HK-2 (cell line): ENCODE measurements at regions not wholly inside any gene's neighbourhood (a gene's known extent, or its start where the extent isn't known, plus 50 kb on each side); places are given as distances from the start of the nearest gene placed in this dataset.

Experiments
- DNase-seq: peaks from one replicate; pipeline ENCODE4 v3.0.0-alpha.2; 2018; ENCODE audit not compliant: unreplicated experiment

DNA sequence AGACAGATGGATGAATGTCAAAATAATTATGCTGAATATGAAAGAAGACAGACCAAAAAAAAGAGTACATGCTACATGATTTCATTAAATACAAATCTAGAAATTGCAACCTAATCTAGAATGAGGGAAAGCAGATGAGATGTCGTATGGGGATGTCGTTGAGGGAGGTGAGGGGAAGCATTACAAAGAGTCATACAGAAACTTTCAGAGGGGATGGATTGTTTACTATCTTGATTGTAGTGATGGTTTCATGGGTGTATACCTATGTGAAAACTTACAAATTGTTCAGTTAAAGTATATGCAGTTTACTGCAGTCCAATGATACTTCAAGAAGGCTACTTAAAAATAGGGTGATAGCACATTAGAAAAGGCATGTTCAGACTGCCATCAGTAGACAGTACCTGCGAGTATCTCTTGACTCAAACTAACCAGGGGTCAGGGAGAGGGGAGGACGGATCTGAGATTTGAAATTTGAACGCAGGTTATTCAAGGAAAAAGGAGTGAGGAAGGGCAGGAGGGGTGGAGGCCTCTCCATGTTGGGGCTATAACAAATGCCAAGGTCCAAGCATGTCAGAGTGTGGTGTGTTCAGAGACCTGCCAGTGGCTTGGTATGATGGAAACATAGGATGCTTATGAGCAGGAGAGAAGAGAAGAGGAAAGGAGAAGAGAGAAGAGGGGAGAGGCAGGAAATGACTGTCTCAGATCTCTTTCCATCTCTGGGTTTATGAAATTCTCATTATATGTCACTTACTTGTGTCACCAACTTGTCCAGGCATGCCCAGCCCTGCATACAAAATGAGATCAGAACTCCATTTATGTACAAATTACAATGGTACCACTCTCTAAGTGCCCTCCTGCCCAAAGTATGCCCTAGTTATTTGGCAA lies 257.3 kb upstream of the CXCR4 start:
- no peak for DNase-seq

DNA sequence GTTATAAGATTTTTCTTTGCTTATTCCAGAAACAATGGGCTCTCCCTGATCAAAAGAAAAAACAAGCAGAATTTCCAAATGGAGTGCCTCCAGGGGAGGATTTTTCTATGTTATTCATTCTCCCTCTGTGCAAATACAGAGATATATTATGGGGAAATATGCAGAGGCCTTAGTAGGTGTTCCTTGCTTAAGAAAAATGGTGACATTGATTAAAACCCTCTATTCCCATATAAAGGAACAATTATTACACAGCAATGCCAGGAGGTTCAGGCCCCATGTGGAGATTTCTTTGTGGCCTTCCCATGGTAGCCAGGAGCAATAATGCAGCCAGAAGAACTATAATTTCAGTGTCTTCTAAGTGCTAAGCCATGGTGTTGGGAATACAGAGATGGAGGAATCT lies 255.9 kb upstream of the CXCR4 start:
- no peak for DNase-seq

DNA sequence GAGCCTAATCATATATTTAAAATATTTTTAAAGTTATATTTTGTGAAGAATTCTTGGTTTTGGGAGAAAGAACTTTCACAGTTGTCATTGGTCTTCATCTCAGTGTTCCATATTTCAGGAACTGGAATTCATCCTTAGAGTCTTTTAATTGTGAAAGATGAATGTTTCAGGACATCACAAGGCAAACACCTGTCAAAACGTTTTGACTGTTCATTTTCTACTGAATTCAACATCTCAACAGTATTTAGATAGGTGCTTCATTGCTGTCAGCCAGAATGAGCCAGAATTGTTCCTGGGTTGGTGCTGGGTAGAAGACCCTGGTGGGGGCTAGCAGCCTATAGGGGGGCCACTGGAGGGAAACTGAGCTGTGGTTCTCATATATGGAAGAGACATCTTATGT lies 255.1 kb upstream of the CXCR4 start:
- DNase-seq: no peak

DNA sequence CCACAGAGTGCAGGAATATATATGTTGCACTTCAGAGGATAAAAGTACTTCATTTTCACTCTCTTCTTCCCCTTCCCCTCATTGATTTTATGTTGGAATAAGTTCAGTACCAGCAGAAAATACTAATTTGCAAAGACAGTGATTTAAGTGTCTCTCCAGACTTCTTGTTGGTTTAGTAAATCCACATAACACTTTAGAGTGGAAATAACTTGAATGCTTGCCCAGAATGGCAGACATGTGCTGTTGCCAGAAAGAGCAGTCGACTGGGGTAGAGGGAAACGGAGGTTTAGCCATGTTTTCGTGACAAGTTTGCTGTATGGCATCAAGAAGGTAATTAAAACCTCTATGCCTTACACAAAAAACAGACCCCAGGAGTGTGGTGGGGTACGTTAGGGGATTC lies 246.0 kb upstream of the CXCR4 start:
- DNase-seq: no peak

DNA sequence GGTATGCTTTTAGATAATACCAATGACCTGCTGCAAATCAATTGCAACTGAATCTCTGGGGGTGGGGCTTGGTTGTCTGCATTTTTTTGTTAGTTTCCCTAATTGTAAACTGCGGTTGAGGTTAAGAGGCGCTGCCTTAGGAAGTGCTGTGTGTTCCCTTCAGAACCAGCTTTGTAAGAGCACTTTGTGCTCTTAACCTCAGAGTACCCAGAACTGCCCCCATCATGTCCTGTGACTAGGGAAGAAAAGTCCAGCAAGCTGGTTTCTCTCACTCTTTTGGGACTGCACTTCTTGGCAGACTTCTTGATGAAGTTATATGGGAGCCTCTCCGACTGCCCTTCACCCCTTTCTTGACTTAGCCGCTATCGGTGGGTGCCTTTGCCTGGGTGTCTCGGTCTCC lies 245.5 kb upstream of the CXCR4 start:
- no peak for DNase-seq

DNA sequence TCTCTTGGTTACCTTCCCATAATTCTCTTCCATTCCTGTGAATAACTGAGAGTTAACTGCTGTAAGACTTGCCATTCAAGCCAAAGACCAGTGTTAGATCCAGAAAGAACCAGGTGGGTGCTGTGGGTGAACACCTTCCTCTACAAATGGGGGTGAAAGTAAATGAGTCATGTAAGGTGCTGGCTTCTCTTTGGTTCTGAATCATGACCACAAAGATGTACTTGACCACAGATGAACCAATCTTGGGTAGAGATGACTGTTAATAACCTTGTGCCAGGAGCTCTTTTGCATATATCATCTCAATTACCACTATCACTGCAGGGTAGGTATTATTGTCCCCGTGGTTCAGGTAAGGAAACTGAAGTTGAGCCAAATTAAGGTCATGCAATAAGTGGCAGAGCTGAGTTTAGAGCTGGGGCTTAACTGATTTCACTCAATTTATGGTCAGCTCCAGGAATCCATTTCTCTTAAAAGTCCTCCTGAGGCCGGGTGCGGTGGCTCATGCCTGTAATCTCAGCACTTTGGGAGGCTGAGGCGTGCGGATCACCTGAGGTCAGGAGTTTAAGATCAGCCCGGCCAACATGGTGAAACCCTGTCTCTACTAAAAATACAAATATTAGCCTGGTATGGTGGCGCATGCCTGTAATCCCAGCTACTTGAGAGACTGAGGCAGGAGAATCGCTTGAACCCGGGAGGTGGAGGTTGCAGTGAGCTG lies 244.9 kb upstream of the CXCR4 start:
- DNase-seq: no peak

DNA sequence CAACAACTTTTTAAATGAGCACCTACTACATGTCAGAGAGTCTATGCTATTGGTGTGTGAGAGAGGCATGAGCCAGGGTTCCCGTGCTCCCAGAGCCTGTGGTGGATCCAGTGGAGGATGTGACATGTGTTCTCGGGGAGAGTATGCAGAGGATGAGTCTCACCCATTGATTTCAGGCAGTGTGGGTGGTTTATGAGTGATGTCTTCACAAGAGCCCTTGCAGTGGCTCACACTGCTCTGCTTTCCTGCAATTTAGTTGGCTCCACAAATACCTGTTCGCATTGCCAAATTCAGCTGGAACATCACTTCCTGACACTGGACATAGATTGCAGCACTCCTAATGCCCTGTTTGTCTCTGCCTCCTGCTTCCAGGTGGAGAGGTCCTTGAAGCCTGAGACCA lies 243.6 kb upstream of the CXCR4 start:
- no peak for DNase-seq

DNA sequence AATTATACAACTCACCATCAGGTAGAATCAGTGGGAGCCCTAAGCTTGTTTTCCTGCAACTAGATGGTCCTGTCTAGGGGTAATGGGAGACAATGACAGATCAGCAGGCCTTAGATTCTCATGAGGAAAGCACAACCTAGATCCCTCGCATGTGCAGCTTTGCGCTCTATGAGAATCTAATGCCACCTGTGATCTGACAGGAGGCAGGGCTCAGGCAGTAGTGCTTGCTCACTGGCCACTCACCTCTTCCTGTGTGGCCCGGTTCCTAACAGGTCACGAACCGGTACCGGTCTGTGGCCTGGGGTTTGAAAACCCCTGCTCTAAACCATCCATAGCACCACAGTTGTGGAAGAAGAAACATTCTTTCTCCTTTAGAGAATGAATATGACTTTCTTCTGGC lies 242.8 kb upstream of the CXCR4 start:
- DNase-seq: no peak

DNA sequence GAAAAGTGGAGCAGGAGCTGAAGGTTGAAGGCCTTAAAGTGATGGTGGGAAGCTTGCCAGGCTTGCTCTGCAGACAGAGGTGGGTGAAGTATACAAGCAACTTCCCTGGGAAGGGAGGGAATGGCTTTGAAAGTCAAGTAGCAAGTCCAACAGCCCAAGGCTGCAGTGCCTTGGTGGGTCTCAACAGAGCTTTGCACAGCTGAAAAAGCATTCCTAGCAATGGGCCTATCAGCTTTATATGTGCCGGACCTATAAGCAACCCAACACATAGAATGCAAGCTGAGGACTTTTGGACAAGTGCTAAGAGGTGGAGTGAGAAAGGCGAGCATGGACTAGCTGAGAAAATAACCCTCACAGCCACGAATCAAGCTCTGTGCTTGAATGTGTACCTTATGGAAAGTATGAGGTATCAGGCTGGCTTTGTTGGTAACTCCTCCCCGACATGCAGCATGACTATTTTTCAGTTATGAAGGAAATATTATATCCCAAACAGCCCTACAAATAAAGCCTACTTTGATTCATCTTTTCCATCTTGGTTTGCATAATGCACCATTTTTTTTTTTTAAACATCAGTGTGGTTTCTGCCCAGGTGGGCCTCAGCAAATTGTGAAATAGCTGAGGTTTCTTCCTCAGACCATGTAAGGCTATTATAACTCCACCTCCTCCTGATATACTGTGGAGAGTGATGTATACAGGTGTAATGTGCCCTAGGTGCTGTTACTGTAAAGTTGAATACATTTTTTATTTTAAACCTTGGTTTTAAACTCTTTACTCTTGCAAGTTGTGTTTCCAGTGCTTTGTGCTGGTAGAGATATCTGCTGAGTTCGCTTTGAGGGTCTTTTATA lies 241.4 kb upstream of the CXCR4 start:
- DNase-seq: no peak

DNA sequence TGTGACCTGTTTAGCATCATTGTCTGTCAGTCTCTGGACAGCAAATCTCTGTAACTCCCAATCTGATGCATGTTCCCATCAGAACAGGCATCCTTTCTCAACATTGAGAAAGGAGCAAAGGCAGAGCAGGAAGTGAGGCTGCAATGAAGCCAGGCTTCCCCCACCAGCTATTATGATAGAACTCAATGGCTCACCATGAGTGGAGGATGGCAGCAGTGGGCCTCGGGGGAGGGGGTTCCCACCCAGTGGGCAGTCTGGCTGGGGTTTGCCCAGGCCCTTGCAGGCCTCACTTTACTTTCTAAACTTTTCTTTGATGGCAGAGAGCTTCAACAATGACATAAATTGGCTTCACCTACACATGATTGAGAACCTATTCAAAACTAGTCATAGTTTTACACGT lies 240.6 kb upstream of the CXCR4 start:
- DNase-seq: no peak

DNA sequence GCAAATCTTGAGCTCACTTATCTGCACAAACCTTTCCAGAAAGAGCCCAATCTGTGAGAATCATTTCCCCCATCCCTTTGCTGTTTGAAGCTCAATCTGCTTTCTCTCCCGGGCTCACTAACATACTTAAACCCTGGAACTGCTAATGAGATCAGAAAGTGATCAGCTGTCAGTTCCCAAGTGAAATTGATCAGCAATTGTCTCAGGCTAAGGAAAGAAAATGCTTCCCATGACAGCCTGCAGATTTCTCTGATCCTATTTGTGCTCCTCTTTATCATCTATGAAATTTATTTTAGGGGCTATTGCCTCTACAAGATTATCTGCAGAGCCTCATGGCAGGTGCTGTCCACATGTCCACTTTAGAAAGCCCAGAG lies 239.0 kb upstream of the CXCR4 start:
- DNase-seq: no peak

DNA sequence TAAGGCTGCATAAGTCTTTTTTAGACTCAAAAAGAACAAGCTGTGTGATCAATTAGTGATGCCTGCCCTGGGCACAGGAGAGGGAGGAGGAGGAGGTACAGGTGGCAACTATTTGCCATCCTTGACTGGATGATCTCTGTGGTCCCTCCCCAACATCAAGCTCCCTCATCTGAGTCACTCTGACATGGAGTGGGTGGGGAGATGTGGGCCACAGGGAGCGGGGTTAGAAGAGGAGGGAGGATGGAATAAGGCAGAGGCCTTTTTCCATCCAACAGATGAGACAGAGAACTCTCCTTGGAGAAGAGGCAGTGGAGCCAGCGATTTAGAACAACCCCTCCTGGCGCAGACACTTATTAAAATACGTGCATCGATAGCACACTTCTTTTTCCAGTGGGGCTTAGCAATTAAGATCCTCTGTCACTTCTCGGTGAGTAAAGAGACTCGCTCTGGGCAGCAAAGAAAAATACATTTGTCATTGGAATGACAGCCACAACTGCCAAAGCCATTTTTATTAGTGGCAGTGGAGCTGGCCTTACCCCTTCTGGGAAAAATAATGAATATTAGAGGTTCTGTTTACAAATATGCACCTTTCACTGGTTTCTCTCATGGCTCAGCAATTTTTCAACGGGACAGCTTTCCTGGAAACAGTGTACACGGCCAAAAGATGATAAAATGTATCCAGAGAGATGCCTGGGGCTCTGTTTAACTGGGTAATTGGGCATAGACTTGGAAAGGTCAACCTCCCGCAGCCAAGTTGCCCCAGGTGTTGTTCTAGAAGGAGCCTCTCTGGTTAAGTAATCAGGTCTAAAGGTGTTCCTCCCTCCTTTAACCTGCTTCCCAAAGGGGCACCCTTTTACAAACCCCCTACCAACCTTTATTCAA lies 238.4 kb upstream of the CXCR4 start:
- DNase-seq: no peak

DNA sequence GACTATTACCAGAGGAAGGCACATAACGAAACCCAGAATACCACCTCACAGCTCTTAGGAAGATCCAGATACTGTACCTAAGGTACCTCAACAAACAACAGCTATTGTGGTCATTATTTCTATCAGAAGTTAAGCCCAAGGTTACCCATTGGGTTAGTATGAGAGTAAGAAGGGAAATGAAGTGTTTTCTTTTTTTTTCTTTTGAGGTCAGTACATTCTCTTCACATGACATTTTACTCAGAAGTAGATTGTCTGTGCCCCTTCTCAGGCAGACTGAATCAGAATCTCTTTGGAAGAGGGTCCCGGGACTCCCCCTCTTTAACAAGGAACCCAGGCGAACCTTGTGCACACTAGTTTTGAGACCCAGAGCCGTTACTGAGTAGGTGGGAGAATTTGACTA lies 233.7 kb upstream of the CXCR4 start:
- no peak for DNase-seq

DNA sequence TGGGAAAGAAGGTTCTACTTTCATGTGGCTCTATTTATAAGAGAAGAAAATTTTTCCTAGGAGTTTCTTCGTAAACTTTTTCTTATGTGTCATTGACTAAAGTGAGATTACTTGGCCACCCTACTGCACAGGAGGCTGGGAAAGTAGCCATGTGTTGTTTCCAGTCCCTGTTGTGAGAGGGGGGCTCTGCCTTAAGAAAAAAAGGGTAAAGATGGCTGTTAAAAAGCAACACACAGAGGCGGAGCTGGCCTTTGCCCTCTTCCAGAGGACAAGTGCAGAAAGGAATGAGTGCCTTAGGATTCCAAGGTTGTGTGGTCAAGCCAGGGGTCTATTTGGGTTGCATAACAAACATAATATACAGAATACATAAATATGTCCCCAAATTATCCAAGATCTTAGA lies 230.0 kb upstream of the CXCR4 start:
- DNase-seq: no peak

DNA sequence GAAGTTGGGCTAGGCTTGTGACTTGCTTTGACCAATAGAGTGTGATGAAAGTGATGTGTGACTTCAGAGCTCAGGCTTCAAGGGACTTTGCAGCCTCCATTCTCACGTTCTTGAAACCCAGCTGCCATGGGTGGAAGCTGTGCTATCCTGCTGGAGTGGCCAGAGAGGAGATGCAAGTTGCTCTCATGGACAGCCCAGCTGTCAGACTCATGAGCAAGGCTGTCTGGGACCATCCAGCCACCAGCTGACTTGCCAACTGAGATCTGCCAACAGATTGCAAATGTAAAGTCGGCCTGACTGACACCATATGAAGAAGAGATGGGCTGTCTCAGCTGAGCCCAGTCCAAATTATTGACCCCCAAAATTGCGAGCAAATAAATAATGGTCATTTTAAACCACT lies 226.4 kb upstream of the CXCR4 start:
- no peak for DNase-seq

DNA sequence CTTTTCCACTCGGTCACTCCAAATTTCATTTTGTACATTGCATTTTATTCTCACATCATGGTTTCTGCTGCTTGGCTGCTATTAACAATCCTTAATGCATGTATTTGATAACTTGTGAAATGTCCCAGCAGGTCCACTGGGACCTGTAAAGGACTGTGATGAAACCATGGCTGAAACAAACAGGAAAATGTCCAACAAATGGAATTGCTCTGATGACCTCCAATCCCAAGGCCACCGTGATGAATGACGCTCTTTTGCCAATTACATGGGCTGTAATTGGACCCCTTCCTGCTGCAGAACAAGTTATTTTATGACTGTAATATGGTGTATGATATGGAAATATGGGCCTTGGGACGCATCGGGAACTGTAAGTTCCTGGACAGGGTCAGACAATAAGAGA lies 224.2 kb upstream of the CXCR4 start:
- DNase-seq: no peak

DNA sequence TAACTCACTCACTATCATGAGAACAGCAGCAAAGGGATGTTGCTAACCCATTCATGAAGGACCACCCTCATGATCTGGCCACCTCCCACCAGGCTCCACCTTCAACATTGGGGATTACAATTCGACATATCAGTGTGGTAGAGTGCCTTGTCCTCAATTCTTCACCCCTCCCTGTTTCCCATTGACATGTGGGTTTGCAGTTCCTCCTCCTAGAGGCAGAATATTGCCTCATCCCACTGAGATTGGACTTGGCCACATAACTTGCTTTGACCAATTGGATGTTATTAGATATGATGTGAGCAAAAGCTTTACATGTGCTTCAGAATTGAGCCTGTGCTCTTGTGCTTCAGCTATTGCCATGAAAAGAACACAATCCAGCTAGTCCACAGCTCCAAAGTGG lies 217.0 kb upstream of the CXCR4 start:
- no peak for DNase-seq

DNA sequence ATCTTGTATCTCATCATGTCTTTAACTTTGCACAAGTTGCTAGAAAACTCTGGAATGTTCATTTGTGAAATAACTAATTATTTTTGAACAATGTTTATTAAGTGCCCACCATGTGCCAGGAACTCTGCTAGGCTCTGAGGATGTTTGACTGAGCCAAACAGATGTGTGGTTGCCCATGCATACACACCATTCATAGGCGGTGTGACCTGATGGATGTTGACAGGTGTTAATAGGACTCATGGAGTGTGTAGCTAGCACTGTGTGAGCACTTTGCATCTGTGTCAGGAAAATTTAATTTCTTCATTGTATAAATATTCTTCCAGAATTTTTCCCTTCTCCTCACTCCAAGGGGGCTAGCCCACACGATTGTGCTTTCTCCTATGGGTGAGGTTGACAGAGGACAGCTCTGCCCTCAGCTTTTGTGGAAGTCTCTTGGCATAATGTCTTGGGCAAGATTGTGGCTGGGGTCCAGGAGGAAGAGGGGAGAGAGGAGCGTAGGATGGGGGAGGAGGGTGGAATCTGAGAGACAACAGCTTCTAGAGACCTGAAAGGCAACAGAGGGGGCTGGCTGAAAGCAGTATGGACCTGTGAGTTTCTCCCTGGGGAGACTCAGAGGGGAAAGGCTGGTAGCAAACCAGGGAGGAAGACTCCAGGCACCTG lies 214.6 kb upstream of the CXCR4 start:
- no peak for DNase-seq

DNA sequence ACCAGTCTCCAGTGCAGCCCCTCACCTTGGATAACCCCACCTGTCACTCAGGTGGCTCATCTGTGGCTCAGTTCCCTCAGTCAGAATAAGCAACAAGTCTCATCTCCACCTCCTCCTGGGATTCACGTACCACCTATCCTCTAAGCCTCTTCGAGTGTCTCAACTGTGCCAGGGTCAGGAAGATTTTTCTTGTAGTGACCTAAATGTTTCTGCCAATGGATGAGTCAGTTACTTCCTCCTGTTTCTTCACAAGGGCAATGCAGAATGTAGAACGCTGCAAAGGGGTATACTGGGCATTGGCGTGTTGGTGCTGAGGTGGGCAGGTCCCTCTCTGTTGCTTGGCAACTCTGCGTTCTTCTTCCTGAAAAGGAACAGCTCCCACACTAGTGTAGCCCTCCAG lies 213.3 kb upstream of the CXCR4 start:
- DNase-seq: no peak

DNA sequence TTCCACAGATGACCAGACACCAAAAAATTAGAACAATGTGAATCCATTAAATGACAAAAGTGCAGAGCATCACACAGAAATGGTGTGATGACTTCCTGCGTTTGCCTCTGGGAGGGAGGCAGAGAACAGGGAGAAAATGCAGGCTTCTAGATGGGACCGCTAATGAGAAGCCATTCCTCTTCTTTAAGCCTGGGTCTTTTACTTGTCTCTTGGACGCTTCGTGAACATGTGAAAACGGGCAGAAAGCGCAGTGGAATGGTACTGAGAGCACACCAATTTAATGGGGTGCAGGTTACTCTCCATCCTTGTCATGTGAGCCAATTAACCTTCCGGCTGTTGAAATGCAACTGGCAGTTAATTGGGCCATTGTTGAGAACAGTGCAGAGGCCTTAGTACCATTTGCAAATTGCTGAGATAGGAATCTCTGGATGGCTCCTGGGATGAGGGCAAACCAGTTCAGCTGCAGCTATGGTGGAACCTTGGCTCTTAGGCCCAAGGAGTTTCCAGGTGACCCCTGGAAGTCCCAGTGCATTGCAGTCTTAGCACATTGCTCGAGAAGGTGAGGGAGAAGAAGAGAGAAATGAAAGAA lies 210.4 kb upstream of the CXCR4 start:
- no peak for DNase-seq
